ENCODE measurements at regions not wholly inside any gene's neighbourhood (a gene's known extent, or its start where the extent isn't known, plus 50 kb on each side); places are given as distances from the start of the nearest gene placed in this dataset.

DNA sequence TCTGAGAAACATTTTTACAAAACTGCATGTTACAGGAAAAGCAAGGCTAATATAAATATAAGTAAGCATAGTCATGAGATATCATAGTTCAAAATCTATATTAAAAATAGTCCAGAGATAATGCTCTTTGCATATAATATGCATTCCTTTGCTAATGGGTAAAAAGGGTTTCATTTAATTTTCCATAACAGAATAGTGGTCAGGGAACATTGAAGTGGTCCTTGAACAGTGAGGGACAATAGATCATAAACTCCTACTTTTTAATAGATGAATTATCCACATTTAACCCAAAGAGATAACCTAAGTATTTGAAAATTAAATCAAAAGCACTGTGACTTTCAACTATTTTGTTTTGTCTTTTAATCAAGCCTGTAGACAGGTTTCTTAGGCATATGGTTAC lies 243.1 kb upstream of the ADGRB3 start:
- no peak for TF ChIP-seq POLR2A (IDR thresholded peaks at IDR 0.05; ENCODE audit: low read depth, low read length)
- no peak for TF ChIP-seq SPI1 (IDR thresholded peaks at IDR 0.05; ENCODE audit: low read depth, low read length)
- TF ChIP-seq TAF1 (IDR thresholded peaks at IDR 0.05; ENCODE audit: low read depth, low read length) = no peak
- no peak for TF ChIP-seq POLR2AphosphoS5 (IDR thresholded peaks at IDR 0.05; ENCODE audit: low read depth, low read length)

Data from GM12891 (cell line).